ENCODE measurements at regions not wholly inside any gene's neighbourhood (a gene's known extent, or its start where the extent isn't known, plus 50 kb on each side); places are given as distances from the start of the nearest gene placed in this dataset.

DNA sequence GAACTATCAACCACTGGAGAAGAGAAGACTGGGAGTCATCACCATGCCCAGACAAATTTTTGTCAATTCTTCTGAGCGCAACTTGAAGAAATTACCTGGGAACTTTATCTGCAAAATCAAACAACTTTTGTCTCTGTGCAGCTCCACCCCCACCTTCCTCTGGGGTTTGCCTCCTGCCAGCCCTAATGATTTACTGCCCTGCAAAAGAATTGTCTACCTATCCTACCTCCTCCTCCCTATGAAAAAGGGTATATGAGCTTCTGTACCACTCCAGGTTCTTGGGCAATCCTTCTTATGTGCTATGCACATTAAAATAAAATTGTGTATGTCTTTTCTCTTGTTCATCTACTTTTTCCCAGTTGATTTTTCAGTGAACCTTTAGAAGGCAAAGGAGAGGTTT is 191.9 kb downstream of the URB2 start:
- H3K36me3 ChIP-seq = no peaks in the 10 kb centered on the region
- H3K9me3 ChIP-seq = no peaks in the 10 kb centered on the region
- TF ChIP-seq, protein P1, sequence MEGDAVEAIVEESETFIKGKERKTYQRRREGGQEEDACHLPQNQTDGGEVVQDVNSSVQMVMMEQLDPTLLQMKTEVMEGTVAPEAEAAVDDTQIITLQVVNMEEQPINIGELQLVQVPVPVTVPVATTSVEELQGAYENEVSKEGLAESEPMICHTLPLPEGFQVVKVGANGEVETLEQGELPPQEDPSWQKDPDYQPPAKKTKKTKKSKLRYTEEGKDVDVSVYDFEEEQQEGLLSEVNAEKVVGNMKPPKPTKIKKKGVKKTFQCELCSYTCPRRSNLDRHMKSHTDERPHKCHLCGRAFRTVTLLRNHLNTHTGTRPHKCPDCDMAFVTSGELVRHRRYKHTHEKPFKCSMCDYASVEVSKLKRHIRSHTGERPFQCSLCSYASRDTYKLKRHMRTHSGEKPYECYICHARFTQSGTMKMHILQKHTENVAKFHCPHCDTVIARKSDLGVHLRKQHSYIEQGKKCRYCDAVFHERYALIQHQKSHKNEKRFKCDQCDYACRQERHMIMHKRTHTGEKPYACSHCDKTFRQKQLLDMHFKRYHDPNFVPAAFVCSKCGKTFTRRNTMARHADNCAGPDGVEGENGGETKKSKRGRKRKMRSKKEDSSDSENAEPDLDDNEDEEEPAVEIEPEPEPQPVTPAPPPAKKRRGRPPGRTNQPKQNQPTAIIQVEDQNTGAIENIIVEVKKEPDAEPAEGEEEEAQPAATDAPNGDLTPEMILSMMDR (IDR thresholded peaks at IDR 0.05) = no peak

DNA sequence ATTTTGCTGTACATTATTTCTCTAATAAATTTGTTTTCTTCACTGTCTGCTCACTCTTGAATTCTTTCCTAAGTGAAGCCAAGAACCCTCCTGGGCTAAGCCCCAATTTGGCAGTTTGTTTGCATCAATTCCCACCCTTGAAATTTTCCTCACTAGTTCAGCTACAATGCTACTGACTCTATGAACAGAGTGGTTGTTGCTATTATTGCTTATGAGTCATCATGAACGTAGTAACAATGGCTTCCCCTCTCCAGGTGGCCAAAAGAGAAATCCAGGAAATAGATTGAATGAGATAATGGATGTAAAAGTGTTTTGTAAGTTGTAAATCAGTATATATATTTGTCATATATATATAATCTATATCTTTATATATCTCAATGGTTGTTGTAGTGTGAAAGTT is 193.0 kb downstream of the URB2 start:
- Histone ChIP-seq H3K27ac (no peak overlapping the region), H3K4me1 (ENCODE audit: control insufficient read depth in 1 of 2, insufficient read depth in 1 of 2, low read depth in 1 of 2, low read length in 1 of 2) (no peaks in the 10 kb centered on the region), H3K36me3 (no peaks in the 10 kb centered on the region), H3K9me3 (no peaks in the 10 kb centered on the region), H3K4me3 (ENCODE audit: low read depth in 1 of 2, low read length in 1 of 2) (no peak overlapping the region), H3K27me3 (no peaks in the 10 kb centered on the region)
- TF ChIP-seq, protein P1 (IDR thresholded peaks at IDR 0.05) = no peak

More for the DNA sequence above, 191.9 kb downstream of the URB2 start:
- Histone ChIP-seq H3K4me1 (ENCODE audit: control insufficient read depth in 1 of 2, insufficient read depth in 1 of 2, low read depth in 1 of 2, low read length in 1 of 2) (no peaks in the 10 kb centered on the region), H3K4me3 (ENCODE audit: low read depth in 1 of 2, low read length in 1 of 2) (no peak overlapping the region), H3K27ac (no peak overlapping the region), H3K27me3 (no peaks in the 10 kb centered on the region)

DNA sequence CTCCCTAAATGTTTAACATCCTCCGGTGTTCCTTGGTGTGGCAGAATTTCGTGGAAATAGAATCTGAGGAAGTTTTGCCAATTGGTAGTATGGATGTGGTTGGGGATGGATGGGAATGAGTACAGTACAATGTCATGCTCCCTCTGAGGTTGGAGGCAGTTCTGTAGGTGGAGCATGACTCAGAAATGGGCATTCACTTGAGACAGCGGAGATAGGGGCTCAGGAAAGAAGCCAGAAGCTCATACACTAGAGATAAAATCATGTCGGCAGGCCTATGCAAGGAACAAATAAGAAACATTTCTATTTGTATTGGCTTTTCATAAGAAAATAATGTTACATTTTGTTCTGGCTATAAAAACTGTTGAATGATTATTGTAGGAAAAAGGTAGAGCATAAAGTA is 196.0 kb downstream of the URB2 start:
- Histone ChIP-seq H3K27ac (no peak overlapping the region), H3K9me3 (no peaks in the 10 kb centered on the region), H3K27me3 (no peaks in the 10 kb centered on the region), H3K36me3 (no peaks in the 10 kb centered on the region), H3K4me3 (ENCODE audit: low read depth in 1 of 2, low read length in 1 of 2) (no peak overlapping the region), H3K4me1 (ENCODE audit: control insufficient read depth in 1 of 2, insufficient read depth in 1 of 2, low read depth in 1 of 2, low read length in 1 of 2) (no peaks in the 10 kb centered on the region)
- TF ChIP-seq, protein P1 (IDR thresholded peaks at IDR 0.05) = no peak

DNA sequence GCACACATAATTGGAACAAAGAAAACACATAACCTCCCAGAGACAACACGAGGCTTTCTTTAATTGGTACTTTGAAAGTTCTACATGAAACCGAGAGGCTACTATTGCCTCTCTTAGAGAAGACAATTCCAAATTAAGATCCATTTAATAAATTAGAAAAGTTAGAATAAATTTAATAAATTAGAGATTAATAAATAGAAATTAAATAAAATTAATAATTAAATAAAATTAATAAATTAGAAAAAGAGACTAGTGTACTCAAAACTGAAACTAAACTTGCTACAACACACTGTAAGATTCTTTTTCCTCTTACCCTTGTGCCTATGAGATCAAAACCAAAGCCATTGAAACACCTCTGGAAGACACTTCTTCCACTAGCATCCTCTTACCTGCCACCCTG is 199.0 kb downstream of the URB2 start:
- Histone ChIP-seq H3K36me3 (no peaks in the 10 kb centered on the region), H3K27me3 (no peaks in the 10 kb centered on the region), H3K4me1 (ENCODE audit: control insufficient read depth in 1 of 2, insufficient read depth in 1 of 2, low read depth in 1 of 2, low read length in 1 of 2) (no peaks in the 10 kb centered on the region), H3K9me3 (no peaks in the 10 kb centered on the region), H3K27ac (no peak overlapping the region), H3K4me3 (ENCODE audit: low read depth in 1 of 2, low read length in 1 of 2) (no peak overlapping the region)
- TF ChIP-seq, protein P1 (IDR thresholded peaks at IDR 0.05) = no peak

DNA sequence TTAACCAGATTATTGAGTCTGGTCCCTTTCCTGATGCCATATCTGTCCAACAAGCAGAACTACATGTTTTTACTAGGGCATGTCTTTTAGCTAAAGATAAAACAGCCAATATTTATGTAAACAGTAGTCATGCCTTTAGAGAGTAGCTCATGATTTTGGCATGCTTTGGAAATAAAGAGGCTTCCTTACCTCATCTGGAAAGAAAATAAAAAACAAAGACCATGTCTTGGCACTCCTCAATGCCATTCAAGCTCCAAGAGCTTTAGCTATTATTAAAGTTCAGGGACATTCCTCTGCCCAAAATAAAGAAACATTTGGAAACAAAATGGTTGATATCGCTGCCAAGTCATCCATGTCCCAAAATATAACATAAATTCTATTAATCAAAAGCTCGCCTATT is 202.4 kb downstream of the URB2 start:
- Histone ChIP-seq H3K4me1 (ENCODE audit: control insufficient read depth in 1 of 2, insufficient read depth in 1 of 2, low read depth in 1 of 2, low read length in 1 of 2) (no peaks in the 10 kb centered on the region), H3K4me3 (ENCODE audit: low read depth in 1 of 2, low read length in 1 of 2) (no peak overlapping the region), H3K27ac (no peak overlapping the region), H3K9me3 (no peaks in the 10 kb centered on the region), H3K36me3 (no peaks in the 10 kb centered on the region), H3K27me3 (no peaks in the 10 kb centered on the region)
- TF ChIP-seq, protein P1 (IDR thresholded peaks at IDR 0.05) = no peak

DNA sequence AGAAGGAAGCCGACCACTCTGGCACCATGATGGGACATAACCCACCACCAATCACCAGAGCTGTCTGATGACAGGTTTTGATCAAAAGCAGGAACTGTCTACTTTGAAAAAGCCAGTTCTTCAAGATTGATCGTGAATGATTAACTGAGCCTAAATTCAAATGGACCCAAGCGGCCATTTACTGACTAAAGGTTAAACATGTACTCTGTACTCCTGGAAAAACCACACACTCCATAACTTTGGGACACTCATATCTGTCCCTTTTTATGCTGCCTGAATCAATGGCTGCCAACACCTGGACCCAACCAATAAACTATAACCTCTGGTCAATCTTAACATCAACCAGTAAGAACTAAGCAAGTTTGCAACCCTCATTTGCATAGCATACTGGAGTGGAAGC is 206.6 kb downstream of the URB2 start:
- no peaks in the 10 kb centered on the region for H3K9me3 ChIP-seq
- no peak overlapping the region for H3K27ac ChIP-seq
- H3K4me3 ChIP-seq (ENCODE audit: low read depth in 1 of 2, low read length in 1 of 2) = no peak overlapping the region
- TF ChIP-seq, protein P1 (IDR thresholded peaks at IDR 0.05) = no peak
- H3K27me3 ChIP-seq = no peaks in the 10 kb centered on the region
- H3K36me3 ChIP-seq = no peaks in the 10 kb centered on the region
- H3K4me1 ChIP-seq (ENCODE audit: control insufficient read depth in 1 of 2, insufficient read depth in 1 of 2, low read depth in 1 of 2, low read length in 1 of 2) = no peaks in the 10 kb centered on the region
